GM21360 (cell line): ENCODE measurements at regions not wholly inside any gene's neighbourhood (a gene's known extent, or its start where the extent isn't known, plus 50 kb on each side); places are given as distances from the start of the nearest gene placed in this dataset.

Source experiments
- ATAC-seq: cut with Tn5 transposase; IDR thresholded peaks from one replicate; pipeline ENCODE4 v1.9.1; 2021; ENCODE audit warnings: mild to moderate bottlenecking, moderate library complexity; ENCODE audit not compliant: unreplicated experiment

DNA sequence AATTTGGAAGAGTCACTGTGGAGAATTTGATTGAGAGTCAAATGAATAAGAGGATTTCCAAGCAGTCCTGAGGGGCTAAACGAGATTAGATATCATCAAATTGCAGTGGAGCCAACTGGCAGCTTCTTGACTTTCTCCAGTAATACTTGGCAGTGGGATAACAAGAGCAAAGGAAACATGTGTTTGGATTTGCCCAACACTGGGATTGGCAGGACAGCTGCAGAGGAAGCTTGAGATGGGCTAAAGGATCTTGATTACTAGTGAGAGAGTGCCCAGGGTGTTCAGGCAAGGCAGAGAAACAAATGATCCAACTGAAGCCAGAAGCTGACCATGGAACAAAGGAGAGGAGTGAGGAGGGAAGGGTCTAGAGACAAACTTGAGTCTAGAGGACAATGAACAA lies 356.0 kb upstream of the ISL1 start:
- no peak for ATAC-seq

DNA sequence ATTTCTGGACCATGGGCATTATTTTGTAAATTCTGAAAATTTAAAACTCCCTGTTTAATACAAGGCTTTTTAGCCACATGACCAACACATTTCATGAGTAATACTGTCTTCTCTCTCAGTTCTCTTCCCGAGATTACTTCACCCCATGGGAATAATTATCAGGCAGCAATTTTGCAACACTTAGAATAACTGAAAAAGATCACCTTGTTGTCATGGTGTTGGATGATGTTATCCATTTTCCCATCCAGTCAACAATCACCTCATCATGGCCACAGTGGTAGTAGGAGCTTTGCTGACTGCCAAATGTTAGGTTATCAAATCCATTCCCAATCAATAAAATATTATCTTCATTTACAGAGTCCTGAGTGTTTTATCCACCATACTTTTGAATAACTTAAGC lies 354.9 kb upstream of the ISL1 start:
- no peak for ATAC-seq

DNA sequence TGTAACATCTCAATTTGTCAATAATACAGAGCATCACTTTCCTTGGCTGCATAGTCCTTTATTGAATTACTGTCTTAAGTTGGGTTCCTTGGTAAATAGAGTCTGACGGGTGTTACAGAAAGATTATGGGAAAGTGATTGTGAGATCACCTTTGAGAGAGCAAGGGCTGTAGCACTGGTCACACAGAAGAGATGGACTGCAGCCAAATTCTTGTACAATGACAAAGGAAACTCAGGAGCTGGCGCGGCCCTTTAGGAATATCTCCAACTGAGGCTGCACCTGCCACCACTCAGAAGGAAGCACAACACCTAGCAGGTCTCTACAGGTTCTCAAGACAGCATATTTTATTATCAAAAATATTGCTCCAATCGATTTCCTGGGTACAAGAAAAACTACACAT lies 350.0 kb upstream of the ISL1 start:
- ATAC-seq = no peak

DNA sequence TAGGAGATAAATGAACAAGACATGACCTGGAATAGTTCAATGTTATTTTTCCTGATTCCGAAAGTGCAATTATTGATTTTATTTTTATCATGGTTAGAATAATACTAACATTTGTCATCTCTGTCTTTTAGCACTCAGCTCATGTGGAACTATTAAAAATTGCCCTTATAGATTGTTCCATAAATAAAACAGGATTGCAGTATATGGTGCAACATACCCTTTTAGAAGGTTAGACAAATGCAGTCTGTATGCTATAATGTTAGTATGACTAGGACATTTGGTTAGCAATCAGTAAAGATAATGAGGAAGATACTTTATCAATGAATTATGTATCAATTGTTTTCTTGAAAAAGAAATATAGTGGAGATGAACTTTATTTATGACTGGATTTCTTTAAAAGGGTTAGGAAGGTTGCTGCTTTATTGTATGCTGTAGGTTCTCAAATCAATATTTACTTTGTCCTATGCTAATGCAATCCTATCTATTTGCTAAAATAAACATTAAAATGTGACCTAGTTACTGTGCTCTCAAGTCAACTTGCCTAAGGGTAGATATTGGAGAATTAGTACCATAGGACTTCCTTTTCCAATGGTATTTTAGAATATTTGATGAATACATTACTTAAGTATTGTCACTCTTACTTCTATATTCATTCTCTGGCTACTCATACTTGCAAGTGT lies 348.9 kb upstream of the ISL1 start:
- no peak for ATAC-seq

DNA sequence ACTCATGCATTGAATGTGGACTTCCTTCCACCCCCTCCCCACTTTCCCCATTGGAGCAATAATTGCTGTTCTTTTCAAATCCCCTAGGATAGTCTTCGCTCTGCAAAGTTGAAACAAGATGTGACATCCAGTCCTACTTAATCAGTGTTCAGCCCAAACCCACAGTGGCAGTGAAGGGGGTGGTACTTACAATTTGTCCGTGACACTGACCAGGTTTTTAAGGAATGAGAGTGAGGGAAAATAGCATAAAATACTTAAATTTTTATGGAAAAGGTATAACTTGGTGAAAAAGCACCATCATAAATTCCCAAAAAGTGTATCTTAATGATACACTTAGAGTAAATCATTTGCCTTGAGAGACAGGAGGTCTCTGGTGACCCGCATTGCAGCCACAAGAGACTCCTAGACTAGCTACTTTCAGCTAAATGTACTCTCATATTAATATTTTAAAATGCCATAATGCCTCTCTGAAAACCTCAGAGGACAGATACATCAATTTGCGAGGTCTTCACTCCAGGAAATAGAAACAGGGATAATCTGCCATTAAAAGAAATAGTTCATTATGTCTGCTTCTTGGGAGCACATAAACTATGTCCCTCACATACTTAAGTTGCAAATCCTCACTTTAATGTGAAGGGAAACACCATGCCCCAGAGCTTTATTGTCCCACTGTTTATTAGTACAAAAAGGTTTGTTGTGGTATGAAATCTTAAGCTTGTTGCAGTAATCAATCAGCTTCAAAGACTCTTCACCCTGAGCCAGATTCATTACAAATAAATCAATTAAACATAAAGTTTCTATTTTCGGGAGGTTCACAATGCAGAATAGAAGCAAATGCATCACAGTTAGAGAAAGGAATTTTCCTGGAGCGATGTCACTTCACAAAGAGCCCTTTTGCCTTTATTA lies 343.6 kb upstream of the ISL1 start:
- no peak for ATAC-seq

DNA sequence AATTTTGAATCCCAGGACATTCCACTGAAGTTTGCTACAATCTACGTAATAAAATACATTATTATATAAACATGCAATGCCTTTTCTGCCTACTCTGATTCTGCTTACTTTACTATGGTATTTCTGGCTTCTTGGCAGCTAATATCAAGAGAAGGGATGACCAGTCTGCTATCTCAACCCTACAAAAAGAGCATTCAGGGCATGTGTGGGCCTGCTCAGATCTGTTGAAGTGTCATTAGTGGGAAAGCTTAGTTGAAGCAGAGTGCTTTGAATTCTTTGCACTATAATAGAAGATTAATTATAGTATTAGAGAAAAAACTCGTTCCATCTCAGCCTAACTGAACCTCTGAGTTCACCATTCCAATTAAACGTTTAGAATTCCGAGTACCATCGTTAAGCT lies 339.5 kb upstream of the ISL1 start:
- ATAC-seq = no peak

DNA sequence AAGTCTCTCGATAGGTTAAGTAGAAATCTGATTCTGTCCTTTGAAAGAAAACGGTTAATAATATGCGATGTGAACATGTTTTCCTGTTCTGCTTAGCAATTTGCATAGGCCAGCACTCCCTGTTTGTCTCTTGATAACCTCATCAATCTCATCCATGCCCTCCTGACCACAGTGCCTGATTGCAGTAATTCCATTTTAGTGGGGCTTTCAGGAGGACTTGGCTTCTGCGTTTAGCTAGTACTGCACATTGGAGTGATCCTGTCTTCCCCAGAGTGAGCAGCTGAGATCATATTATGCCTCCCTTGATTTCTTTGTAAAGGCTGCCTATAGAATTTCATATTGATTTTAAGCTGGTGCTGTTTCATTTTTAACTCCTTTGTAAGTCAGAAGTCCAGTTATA lies 335.9 kb upstream of the ISL1 start:
- ATAC-seq = no peak

DNA sequence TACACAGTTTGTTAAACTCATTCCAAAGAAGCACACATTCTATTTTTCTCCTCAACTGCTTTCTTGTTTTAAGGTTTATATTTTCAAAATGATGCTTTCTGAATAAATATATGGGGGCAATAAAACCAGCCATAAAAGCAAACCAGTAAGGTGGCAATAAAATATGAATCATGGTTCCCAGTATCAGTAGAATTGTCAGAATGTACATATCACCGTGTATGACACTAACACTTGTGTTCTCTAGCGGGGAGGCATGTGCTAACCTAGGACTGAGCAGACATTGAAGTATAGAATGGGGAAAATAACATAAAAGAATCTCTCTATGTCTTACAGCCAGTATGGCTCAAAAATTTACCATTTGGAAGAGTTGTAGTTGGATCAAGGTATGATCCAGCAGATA lies 329.9 kb upstream of the ISL1 start:
- no peak for ATAC-seq

DNA sequence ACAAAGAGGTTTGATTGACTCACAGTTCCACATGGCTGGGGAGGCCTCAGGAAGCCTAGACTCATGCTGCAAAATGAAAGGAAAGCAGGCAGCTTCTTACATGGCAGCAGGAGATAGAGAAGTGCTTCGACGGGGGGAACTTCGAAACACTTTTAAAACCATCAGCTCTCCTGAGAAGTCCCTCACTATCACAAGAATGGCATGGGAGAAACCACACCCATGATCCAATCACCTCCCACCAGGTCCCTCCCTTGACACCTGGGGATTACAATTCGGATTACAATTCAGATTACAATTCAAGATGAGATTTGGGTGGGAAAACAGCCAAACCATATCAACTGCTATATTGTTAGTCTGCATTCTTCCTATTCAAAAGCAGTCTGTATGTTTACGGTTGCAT lies 322.3 kb upstream of the ISL1 start:
- ATAC-seq = no peak

DNA sequence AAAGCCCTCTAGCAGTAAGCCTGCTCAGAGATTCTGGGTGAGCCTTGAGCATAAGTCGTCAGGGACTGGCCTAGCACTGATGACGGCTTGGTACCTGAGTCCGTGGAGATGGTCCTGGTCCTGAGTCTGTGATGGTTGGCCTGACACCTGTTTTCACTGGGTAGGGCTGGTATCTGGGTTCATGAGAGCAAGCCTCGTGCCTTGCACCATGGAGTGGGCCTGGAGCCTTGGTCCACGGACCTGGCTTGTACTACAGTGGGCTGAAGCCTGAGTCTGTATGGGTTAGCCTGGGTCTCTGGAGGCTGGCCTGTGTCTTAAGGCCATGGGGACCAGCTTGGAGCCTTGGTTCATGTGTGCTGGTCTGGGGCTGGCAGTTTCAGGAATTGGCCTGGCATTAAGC lies 310.3 kb upstream of the ISL1 start:
- ATAC-seq = no peak

DNA sequence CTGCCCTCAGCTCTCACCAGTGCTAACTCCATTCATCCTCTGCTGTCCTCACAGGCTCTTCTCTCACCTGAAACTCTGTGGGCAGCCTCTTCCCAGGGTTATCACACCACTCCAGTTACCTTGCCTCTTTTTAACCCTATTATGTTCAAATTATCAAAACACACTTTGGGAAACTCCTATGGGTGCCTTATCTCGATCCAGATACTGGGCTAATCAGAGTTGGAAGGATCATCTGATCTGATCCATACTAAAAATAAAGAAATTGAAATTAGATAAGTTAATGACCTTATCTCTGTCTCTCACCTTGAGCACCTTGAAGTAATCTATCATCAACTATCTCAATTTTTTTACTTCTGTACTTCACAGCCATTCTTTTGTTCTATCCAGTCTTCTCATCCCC lies 300.5 kb upstream of the ISL1 start:
- no peak for ATAC-seq

DNA sequence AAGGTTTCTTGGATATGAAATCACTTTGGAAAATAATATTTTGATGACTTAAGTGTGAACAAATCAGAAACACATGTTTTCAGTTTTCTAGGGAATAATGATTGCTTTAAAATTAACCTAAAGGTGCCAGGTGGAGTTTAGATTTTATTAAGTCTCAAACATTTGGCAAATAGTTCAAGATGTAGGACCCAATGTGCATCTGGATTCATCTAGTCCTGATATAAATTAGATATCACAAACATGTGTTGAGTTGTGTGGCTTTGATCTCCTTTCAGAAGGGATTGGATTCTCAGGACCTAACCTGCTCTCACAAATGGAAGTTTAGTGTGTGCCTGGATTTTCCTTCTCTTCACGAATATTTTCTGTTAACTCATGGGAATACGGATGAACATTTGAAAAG lies 291.4 kb upstream of the ISL1 start:
- no peak for ATAC-seq

DNA sequence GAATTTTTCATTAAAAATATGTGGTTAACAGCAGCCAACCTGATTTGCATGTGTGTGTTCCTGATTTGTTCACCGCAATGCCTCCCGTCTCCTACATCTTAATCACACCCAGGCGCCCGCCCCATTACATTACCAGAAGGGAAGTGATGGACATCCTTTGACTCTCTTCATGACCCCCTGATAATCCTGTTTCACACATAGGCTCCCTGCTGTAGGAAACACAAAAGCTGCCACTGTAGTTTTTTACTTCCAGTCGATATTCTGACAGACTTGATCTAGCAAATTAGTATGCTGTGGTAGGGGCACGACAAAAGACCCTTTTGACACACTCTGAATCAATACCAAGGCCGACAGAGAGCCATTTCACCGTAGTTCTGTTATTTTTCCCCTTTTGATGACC lies 287.8 kb upstream of the ISL1 start:
- ATAC-seq = no peak

DNA sequence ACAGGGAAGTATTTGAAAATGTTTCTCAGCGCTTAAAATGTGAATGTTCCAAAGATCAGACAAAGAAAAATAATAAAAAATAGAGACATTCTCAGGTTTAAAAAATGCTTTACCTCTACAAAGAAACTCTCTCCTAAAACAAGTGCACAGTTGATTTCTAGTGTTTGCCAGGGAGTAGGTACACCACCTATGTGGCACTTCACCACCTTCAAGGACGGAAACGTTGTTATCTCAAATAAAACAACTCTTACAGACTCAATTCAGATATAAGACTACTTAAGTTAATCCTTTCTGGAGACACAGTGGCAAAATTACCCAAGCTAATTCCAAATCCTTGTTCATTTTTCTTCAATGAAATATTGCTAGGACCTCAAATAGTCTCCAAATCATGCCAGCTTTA lies 286.4 kb upstream of the ISL1 start:
- ATAC-seq = no peak

DNA sequence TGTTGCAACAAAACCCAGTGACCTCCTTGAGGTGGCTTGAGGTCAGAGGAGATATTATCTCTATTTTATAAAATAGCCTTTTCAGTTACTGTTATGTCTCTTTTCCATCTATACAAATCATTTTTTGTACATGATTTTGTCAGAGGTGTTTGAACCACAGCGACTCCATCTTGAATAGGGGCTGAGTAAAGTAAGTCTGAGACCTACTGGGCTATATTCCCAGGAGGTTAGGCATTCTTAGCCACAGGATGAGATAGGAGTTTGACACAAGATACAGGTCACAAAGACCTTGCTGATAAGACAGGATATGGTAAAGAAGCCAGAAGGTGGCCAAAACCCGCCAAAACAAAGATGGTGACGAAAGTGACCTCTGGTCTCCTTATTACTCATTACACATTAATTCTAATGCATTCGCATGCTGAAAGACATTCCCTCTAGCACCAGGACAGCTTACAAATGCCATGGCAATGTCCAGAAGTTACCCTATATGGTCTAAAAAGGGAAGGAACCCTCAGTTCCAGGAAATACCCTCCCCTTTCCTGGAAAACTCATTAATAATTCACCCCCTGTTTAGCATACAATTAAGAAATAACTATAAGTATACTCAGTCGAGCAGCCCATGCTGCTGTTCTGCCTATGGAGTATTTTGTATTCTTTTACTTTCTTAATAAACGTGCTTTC lies 283.9 kb upstream of the ISL1 start:
- no peak for ATAC-seq

DNA sequence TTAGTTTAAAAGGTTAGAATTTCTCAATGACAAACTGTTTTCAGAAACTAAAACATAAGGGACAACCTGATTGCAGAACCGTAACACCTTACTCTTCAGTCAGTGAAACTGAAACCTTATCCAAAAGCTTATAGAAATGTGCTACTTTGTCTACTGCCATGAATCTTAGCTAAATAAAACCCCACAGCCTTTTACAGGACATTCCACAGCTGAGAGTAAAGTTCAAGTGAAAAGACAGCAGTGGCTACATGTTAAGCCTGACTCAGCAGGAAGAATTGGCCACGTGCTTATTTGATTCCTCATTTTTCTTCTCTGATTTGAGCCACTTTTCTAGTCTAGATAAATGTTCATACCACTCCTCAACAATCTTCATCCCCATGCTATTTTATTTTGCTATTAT lies 278.7 kb upstream of the ISL1 start:
- no peak for ATAC-seq

DNA sequence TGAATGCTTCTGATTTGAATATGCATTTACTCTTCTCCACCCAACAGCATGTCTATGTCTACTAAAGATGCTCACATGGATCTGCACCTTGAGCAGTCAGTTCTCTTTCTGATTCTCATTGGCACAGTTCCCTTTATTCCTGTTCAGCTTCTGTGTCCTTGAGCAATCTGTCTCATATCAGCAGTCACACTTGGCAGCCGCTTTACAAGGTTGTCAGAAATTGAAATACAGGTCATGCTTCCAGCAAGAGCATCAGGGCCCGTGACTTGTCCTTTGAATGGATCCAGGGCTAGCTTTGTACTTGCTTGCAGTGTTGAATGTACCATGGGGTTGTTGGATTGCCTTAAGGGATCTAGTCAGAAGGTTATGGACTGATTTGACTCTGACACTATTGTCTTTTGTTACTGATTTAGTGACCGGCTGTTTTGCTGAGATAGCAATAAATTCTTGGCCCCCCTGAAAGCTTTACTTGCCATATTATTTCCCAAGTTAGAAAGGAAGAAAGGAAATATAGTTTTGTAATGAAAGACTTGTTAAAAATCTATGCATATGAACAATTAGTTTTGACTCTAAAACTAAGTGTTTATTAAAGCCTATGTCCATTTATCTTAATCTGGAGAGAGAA lies 273.4 kb upstream of the ISL1 start:
- ATAC-seq = no peak

DNA sequence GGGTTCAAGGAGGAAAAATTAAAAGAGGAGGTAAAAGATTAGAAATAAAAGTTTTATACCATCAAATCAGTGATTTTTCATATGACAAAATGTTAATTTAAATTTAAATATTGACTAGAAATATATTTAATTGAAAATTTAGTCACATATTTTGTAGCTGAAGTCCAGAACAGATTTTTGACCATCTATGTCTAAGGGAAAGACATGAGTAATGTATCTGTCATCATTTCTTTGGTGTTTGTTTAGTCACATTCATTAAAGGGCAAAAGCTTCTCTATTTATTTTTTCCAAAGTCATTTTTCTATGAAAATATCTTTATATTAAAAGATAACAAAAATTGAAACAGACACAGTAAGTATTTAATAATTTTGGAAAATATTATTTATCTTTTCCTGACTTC lies 252.0 kb upstream of the ISL1 start:
- ATAC-seq = no peak

DNA sequence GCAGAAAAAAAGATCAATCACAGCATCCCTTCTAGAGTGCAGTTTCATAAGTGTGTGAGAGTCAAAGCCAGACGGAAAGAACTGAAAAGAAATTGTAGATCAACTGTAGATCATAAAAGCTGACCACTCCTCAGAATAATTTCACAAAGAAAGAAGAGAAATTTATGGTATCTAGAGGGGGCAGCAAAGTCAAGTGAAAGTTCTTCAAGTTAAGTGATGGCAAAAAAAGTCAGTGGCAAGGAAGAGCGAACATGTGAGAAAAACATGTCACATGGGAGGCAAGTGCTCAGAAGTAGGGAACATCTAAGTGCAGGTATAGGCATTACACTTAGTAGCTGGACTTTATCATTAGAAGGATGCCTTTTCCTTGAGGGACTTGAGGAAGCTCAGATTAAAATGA lies 245.1 kb upstream of the ISL1 start:
- no peak for ATAC-seq

DNA sequence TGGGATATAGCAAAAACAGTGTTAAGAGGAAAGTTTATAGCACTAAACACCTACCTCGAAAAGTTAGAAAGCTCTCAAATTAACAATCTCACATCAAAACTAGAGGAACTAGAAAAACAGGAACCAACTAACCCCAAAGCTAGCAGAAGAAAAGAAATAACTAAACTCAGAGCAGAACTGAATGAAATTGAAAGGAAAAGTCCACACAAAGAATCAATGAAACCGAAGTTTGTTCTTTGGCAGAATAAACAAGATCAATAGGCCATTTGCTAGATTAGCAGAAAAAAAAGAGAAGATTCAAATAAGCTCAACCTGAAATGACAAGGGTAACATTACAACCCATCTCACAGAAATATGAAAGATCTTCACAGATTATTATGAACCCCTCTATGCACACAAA lies 234.8 kb upstream of the ISL1 start:
- ATAC-seq = no peak

DNA sequence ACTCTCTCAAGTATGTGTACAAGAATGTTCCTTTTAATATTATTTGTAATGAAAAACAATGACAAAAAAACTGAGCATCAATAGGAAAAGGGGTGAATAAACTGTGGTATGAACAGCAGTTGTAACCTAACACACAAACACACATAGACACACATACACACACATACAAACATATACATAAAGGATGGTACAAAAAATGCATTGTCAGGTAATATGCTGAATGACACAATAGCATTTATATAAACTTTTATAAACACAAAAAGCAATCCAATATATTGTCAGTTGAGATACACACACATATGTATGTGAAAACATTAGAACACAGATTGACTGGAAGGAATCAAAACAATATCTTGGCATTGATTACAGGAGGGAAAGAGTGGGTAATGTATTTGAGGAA lies 227.0 kb upstream of the ISL1 start:
- no peak for ATAC-seq

DNA sequence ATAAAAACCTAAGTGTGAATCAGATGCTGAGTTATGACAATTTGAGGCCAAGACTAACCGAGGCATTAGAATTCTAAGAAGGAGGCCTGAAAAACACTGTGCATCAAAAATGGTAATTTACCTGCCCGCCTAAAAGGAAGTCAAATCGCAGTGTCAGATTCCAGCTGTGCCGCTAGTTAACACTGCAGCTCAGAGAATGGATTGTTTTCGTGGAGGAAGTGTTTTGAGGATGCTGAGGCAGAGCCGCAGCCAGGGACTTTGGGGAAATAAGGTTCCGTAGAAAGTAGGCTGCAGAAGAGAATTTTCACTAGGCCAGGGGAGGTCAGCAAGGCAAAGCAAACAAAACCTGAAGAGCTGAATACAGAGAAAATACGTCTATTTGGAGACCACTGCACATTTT lies 226.4 kb upstream of the ISL1 start:
- ATAC-seq = no peak
